Right ventricle myocardium inferior (tissue), 1 donor: ENCODE measurements at regions not wholly inside any gene's neighbourhood (a gene's known extent, or its start where the extent isn't known, plus 50 kb on each side); places are given as distances from the start of the nearest gene placed in this dataset.

ENCODE experiments used
- ATAC-seq: fragments of 200-7000 bp; cut with Tn5 transposase; one replicate; pipeline ENCODE4 v1.9.1; 2020; ENCODE audit warnings: mild to moderate bottlenecking, moderate library complexity
- DNase-seq: peaks from one replicate; pipeline ENCODE4 v3.0.0; 2021; ENCODE audit errors: missing footprints
- intact Hi-C: fragments of 100-400 bp; cut with DNase I; formaldehyde crosslinking; loops from one replicate; pipeline ENCODE4 v1.11.0; 2022
- donor health status: DM: no; HTN: yes; CAD: no; lungs with severe emphysema.

GRCh38 chr5:10091701-10092100 lies 158.0 kb downstream of the ATPSCKMT start:
- intact Hi-C loops: no loop called here
- DNase-seq (no peak), ATAC-seq (no peak)

GRCh38 chr5:10090074-10090473 lies 159.6 kb downstream of the ATPSCKMT start:
- DNase-seq: no peak
- ATAC-seq: no peak
- intact Hi-C loops: no loop called here

GRCh38 chr5:10085185-10085584 lies 164.5 kb downstream of the ATPSCKMT start:
- intact Hi-C loops: no loop called here
- DNase-seq (no peak), ATAC-seq (no peak)

- intact Hi-C loops: no loop called here
- DNase-seq: no peak
- no peak for ATAC-seq
Observed at GRCh38 chr5:10081584-10081983, 168.1 kb downstream of the ATPSCKMT start.

GRCh38 chr5:10077791-10078545 lies 171.7 kb downstream of the ATPSCKMT start:
- intact Hi-C loops: no loop called here
- DNase-seq (no peak), ATAC-seq (no peak)

GRCh38 chr5:10073441-10074104 lies 176.1 kb downstream of the ATPSCKMT start:
- no peak for DNase-seq
- intact Hi-C loops: no loop called here
- ATAC-seq: no peak

- DNase-seq (no peak), ATAC-seq (no peak)
- intact Hi-C loops: no loop called here
Observed at GRCh38 chr5:10069637-10070313, 179.9 kb downstream of the ATPSCKMT start.

- ATAC-seq (no peak), DNase-seq (no peak)
- intact Hi-C loops: no loop called here
Observed at GRCh38 chr5:10065428-10066000, 184.2 kb downstream of the ATPSCKMT start.

- DNase-seq (no peak), ATAC-seq (no peak)
- intact Hi-C loops: no loop called here
Observed at GRCh38 chr5:10064546-10065195, 185.0 kb downstream of the ATPSCKMT start.

GRCh38 chr5:10063997-10064396 lies 185.7 kb downstream of the ATPSCKMT start:
- intact Hi-C loops: no loop called here
- no peak for ATAC-seq
- DNase-seq: no peak

GRCh38 chr5:10059980-10060379 lies 189.7 kb downstream of the ATPSCKMT start:
- intact Hi-C loops: no loop called here
- no peak for ATAC-seq
- no peak for DNase-seq

GRCh38 chr5:10059556-10059955 lies 190.1 kb downstream of the ATPSCKMT start:
- intact Hi-C loops: no loop called here
- ATAC-seq (no peak), DNase-seq (no peak)

GRCh38 chr5:10057356-10057755 lies 192.3 kb downstream of the ATPSCKMT start:
- DNase-seq: no peak
- intact Hi-C loops: no loop called here
- no peak for ATAC-seq

- DNase-seq (no peak), ATAC-seq (no peak)
- intact Hi-C loops: no loop called here
Observed at GRCh38 chr5:10056228-10056760, 193.4 kb downstream of the ATPSCKMT start.

GRCh38 chr5:10049858-10050455 lies 199.7 kb downstream of the ATPSCKMT start:
- intact Hi-C loops: no loop called here
- DNase-seq (no peak), ATAC-seq (no peak)

GRCh38 chr5:10046676-10047075 lies 203.0 kb downstream of the ATPSCKMT start:
- intact Hi-C loops: no loop called here
- DNase-seq: no peak
- ATAC-seq: no peak

- DNase-seq (no peak), ATAC-seq (no peak)
- intact Hi-C loops: no loop called here
Observed at GRCh38 chr5:10045376-10045775, 204.3 kb downstream of the ATPSCKMT start.

- no peak for ATAC-seq
- intact Hi-C loops: no loop called here
- no peak for DNase-seq
Observed at GRCh38 chr5:10036136-10036815, 213.4 kb downstream of the ATPSCKMT start.
